ENCODE measurements at regions not wholly inside any gene's neighbourhood (a gene's known extent, or its start where the extent isn't known, plus 50 kb on each side); places are given as distances from the start of the nearest gene placed in this dataset.

- Histone ChIP-seq H3K36me3 (no peaks in the 10 kb centered on the region), H3K27ac (no peak overlapping the region), H3K4me1 (peaks cover 21% of the 10 kb centered on the region), H3K9me3 (no peaks in the 10 kb centered on the region), H3K4me3 (no peak overlapping the region), H3K27me3 (no peaks in the 10 kb centered on the region)
- WGBS, result 73% methylated on average over 8 of the region's 8 CpGs
- no peak for DNase-seq (ENCODE audit: low spot score in 2 of 2)
- no peak for TF ChIP-seq POLR2A (IDR thresholded peaks at IDR 0.05)
- no peak for TF ChIP-seq EP300 (IDR thresholded peaks at IDR 0.05)
- no peak for TF ChIP-seq POLR2AphosphoS5 (IDR thresholded peaks at IDR 0.05)
- no peak for TF ChIP-seq CTCF (IDR thresholded peaks at IDR 0.05)
Measured at GRCh38 chr1:112316254-112316913, 79.6 kb upstream of the CTTNBP2NL start.

GRCh38 chr1:112317140-112317539 lies 78.9 kb upstream of the CTTNBP2NL start:
- DNase-seq (ENCODE audit: low spot score in 2 of 2), result no peak
- Histone ChIP-seq H3K4me1 (peaks cover 21% of the 10 kb centered on the region), H3K9me3 (no peaks in the 10 kb centered on the region), H3K27ac (no peak overlapping the region), H3K4me3 (no peak overlapping the region), H3K27me3 (no peaks in the 10 kb centered on the region), H3K36me3 (no peaks in the 10 kb centered on the region)
- TF ChIP-seq EP300 (IDR thresholded peaks at IDR 0.05), result no peak
- no peak for TF ChIP-seq POLR2A (IDR thresholded peaks at IDR 0.05)
- no peak for TF ChIP-seq POLR2AphosphoS5 (IDR thresholded peaks at IDR 0.05)
- TF ChIP-seq CTCF (IDR thresholded peaks at IDR 0.05), result no peak
- 42% methylated on average over 2 of the region's 2 CpGs for WGBS

- Histone ChIP-seq H3K27ac (no peak overlapping the region), H3K9me3 (no peaks in the 10 kb centered on the region), H3K27me3 (no peaks in the 10 kb centered on the region), H3K4me1 (peaks cover 21% of the 10 kb centered on the region), H3K36me3 (no peaks in the 10 kb centered on the region), H3K4me3 (no peak overlapping the region)
- DNase-seq (ENCODE audit: low spot score in 2 of 2), result no peak
- TF ChIP-seq POLR2A (IDR thresholded peaks at IDR 0.05), result no peak
- TF ChIP-seq POLR2AphosphoS5 (IDR thresholded peaks at IDR 0.05), result no peak
- TF ChIP-seq CTCF (IDR thresholded peaks at IDR 0.05), result no peak
- TF ChIP-seq EP300 (IDR thresholded peaks at IDR 0.05), result no peak
- WGBS, result 56% methylated on average over 6 of the region's 6 CpGs
Measured at GRCh38 chr1:112317611-112318062, 78.4 kb upstream of the CTTNBP2NL start.

- WGBS, result 93% methylated on average over 2 of the region's 2 CpGs
- TF ChIP-seq POLR2A (IDR thresholded peaks at IDR 0.05) (no peak), EP300 (IDR thresholded peaks at IDR 0.05) (no peak), POLR2AphosphoS5 (IDR thresholded peaks at IDR 0.05) (no peak), CTCF (IDR thresholded peaks at IDR 0.05) (no peak)
- Histone ChIP-seq H3K9me3 (no peaks in the 10 kb centered on the region), H3K36me3 (no peaks in the 10 kb centered on the region), H3K27me3 (no peaks in the 10 kb centered on the region), H3K4me3 (no peak overlapping the region), H3K27ac (no peak overlapping the region), H3K4me1 (peaks cover 21% of the 10 kb centered on the region)
- DNase-seq (ENCODE audit: low spot score in 2 of 2), result no peak
Measured at GRCh38 chr1:112318263-112318662, 77.8 kb upstream of the CTTNBP2NL start.

- no peak for TF ChIP-seq CTCF (IDR thresholded peaks at IDR 0.05)
- Histone ChIP-seq H3K27me3 (no peaks in the 10 kb centered on the region), H3K9me3 (no peaks in the 10 kb centered on the region), H3K4me3 (no peak overlapping the region), H3K27ac (no peak overlapping the region), H3K36me3 (no peaks in the 10 kb centered on the region), H3K4me1 (peaks cover 21% of the 10 kb centered on the region)
- no peak for DNase-seq (ENCODE audit: low spot score in 2 of 2)
- WGBS, result 56% methylated on average over 3 of the region's 3 CpGs
Measured at GRCh38 chr1:112318698-112319370, 77.2 kb upstream of the CTTNBP2NL start.

Data from suprapubic skin (tissue), 4 donors.